HL-60 (cell line): ENCODE measurements at regions not wholly inside any gene's neighbourhood (a gene's known extent, or its start where the extent isn't known, plus 50 kb on each side); places are given as distances from the start of the nearest gene placed in this dataset.
"Not testable (repeated sequence)": the region's sequence is repeated elsewhere in the genome, so short reads cannot be mapped to it uniquely, and the experiment has no call there.

Experiments used
- POLR2AphosphoS5 ChIP-seq: IDR thresholded peaks from 2 replicates; pipeline ENCODE4 v1.6.1; 2012; ENCODE audit warnings: low read depth
- TF ChIP-seq, protein P1 (sequence below): IDR thresholded peaks from one replicate; pipeline ENCODE4 v1.5.1; 2011; ENCODE audit warnings: low read length, control low read depth, inconsistent platforms; ENCODE audit not compliant: insufficient read depth

DNA sequence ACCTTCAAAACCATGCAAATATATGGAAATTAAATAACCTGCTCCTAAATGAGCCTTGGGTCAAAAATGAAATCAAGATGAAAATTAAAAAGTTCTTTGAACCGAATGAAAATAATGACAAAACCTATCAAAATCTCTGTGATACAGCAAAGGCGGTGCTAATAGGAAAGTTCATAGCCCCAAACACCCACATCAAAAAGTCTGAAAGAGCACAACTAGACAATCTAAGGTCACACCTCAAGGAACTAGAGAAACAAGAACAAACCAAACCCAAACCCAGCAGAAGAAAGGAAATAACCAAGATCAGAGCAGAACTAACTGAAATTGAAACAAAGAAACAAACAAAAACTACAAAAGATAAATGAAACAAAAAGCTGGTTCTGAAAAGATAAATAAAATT, 477.7 kb upstream of the ARHGEF26 start:
- TF ChIP-seq, protein P1, sequence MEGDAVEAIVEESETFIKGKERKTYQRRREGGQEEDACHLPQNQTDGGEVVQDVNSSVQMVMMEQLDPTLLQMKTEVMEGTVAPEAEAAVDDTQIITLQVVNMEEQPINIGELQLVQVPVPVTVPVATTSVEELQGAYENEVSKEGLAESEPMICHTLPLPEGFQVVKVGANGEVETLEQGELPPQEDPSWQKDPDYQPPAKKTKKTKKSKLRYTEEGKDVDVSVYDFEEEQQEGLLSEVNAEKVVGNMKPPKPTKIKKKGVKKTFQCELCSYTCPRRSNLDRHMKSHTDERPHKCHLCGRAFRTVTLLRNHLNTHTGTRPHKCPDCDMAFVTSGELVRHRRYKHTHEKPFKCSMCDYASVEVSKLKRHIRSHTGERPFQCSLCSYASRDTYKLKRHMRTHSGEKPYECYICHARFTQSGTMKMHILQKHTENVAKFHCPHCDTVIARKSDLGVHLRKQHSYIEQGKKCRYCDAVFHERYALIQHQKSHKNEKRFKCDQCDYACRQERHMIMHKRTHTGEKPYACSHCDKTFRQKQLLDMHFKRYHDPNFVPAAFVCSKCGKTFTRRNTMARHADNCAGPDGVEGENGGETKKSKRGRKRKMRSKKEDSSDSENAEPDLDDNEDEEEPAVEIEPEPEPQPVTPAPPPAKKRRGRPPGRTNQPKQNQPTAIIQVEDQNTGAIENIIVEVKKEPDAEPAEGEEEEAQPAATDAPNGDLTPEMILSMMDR, result not testable (repeated sequence)
- not testable (repeated sequence) for TF ChIP-seq POLR2AphosphoS5
